Smooth muscle cell (in vitro differentiated cells): ENCODE measurements at regions not wholly inside any gene's neighbourhood (a gene's known extent, or its start where the extent isn't known, plus 50 kb on each side); places are given as distances from the start of the nearest gene placed in this dataset.

Experiments used
- DNase-seq: peaks from one replicate; lab custom pipeline; 2025; ENCODE audit not compliant: unreplicated experiment; lab: John Stamatoyannopoulos, UW
- H2AFZ ChIP-seq: fragments of 200-600 bp; sonication (generic); 2 replicates; pipeline ENCODE4 v1.6.0; 2016; ENCODE audit warnings: antibody characterized with exemption, low read depth, mild to moderate bottlenecking
- H3F3A ChIP-seq: fragments of 200-600 bp; sonication (generic); 2 replicates; pipeline ENCODE4 v1.6.0; 2017; ENCODE audit warnings: antibody characterized with exemption, low read depth
- H3K27ac ChIP-seq: fragments of 200-600 bp; sonication (generic); 2 replicates; pipeline ENCODE4 v1.5.1; 2016; ENCODE audit warnings: low read depth, mild to moderate bottlenecking
- H3K27me3 ChIP-seq: fragments of 200-600 bp; sonication (generic); 2 replicates; pipeline ENCODE4 v1.6.1; 2016; ENCODE audit warnings: low read depth, mild to moderate bottlenecking
- H3K36me3 ChIP-seq: fragments of 200-600 bp; sonication (generic); 2 replicates; pipeline ENCODE4 v1.5.1; 2016; ENCODE audit warnings: low read depth
- H3K4me1 ChIP-seq: fragments of 200-600 bp; sonication (generic); 2 replicates; pipeline ENCODE4 v1.5.1; 2016; ENCODE audit warnings: low read depth
- H3K4me2 ChIP-seq: fragments of 200-600 bp; sonication (generic); 2 replicates; pipeline ENCODE4 v1.6.0; 2016; ENCODE audit warnings: mild to moderate bottlenecking
- H3K4me3 ChIP-seq: fragments of 200-600 bp; sonication (generic); 2 replicates; pipeline ENCODE4 v1.5.1; 2016; ENCODE audit warnings: mild to moderate bottlenecking
- H3K79me2 ChIP-seq: fragments of 200-600 bp; sonication (generic); 2 replicates; pipeline ENCODE4 v1.6.0; 2016; ENCODE audit warnings: low read depth, mild to moderate bottlenecking
- H3K9ac ChIP-seq: fragments of 200-600 bp; sonication (generic); 2 replicates; pipeline ENCODE4 v1.6.0; 2016; ENCODE audit warnings: low read depth
- H3K9me3 ChIP-seq: fragments of 200-600 bp; sonication (generic); replicated peaks from 2 replicates; pipeline ENCODE4 v1.5.1; 2016; ENCODE audit warnings: low read depth
- H4K20me1 ChIP-seq: fragments of 200-600 bp; sonication (generic); 2 replicates; pipeline ENCODE4 v1.6.0; 2016; ENCODE audit warnings: low read depth
- CTCF ChIP-seq: fragments of 200-600 bp; sonication (generic); IDR thresholded peaks from 2 replicates; pipeline ENCODE4 v1.5.1; 2017; ENCODE audit warnings: borderline replicate concordance, mild to moderate bottlenecking, antibody characterized with exemption; ENCODE audit not compliant: insufficient read depth, poor library complexity, severe bottlenecking
- WGBS: methylation state at CpG from one replicate; pipeline ENCODE4 v1.1.7; 2016; ENCODE audit warnings: low lambda C conversion rate; 5-methylcytosine and 5-hydroxymethylcytosine counted together

- Histone ChIP-seq H3F3A (no peaks in the 10 kb centered on the region), H3K27ac (no peak overlapping the region), H3K4me2 (no peak overlapping the region), H2AFZ (no peak overlapping the region), H3K4me1 (no peaks in the 10 kb centered on the region), H3K79me2 (no peaks in the 10 kb centered on the region), H3K4me3 (no peak overlapping the region), H3K9ac (no peak overlapping the region), H3K27me3 (no peaks in the 10 kb centered on the region), H3K36me3 (no peaks in the 10 kb centered on the region), H3K9me3 (no peaks in the 10 kb centered on the region), H4K20me1 (no peaks in the 10 kb centered on the region)
- no peak for TF ChIP-seq CTCF
- no peak for DNase-seq
- WGBS = 97% methylated on average over 8 of the region's 8 CpGs
These were observed 165.0 kb upstream of the ERCC6L2 start for GRCh38 chr9:95710446-95710845.

GRCh38 chr9:95696701-95697100 is 178.8 kb upstream of the ERCC6L2 start:
- no peaks in the 10 kb centered on the region for H3K79me2 ChIP-seq
- no peak overlapping the region for H3K9ac ChIP-seq
- H3K4me3 ChIP-seq = no peak overlapping the region
- no peak overlapping the region for H2AFZ ChIP-seq
- WGBS = 93% methylated on average over 1 of the region's 1 CpG
- no peak for TF ChIP-seq CTCF
- no peaks in the 10 kb centered on the region for H4K20me1 ChIP-seq
- no peaks in the 10 kb centered on the region for H3F3A ChIP-seq
- no peaks in the 10 kb centered on the region for H3K4me1 ChIP-seq
- no peaks in the 10 kb centered on the region for H3K27me3 ChIP-seq
- H3K4me2 ChIP-seq = no peak overlapping the region
- H3K9me3 ChIP-seq = no peaks in the 10 kb centered on the region
- no peak overlapping the region for H3K27ac ChIP-seq
- no peaks in the 10 kb centered on the region for H3K36me3 ChIP-seq
- DNase-seq = no peak

- no peaks in the 10 kb centered on the region for H3K36me3 ChIP-seq
- 87% methylated on average over 4 of the region's 4 CpGs for WGBS
- no peak overlapping the region for H2AFZ ChIP-seq
- H3K9ac ChIP-seq = no peak overlapping the region
- H3K4me1 ChIP-seq = peaks cover 6% of the 10 kb centered on the region
- H3K4me3 ChIP-seq = no peak overlapping the region
- H3F3A ChIP-seq = no peaks in the 10 kb centered on the region
- no peaks in the 10 kb centered on the region for H4K20me1 ChIP-seq
- no peak for TF ChIP-seq CTCF
- no peak overlapping the region for H3K4me2 ChIP-seq
- no peaks in the 10 kb centered on the region for H3K79me2 ChIP-seq
- no peaks in the 10 kb centered on the region for H3K9me3 ChIP-seq
- H3K27ac ChIP-seq = no peak overlapping the region
- no peaks in the 10 kb centered on the region for H3K27me3 ChIP-seq
- DNase-seq = no peak
These were observed 174.7 kb upstream of the PTCH1 start for GRCh38 chr9:95691435-95691834.

- H2AFZ ChIP-seq = no peak overlapping the region
- no peaks in the 10 kb centered on the region for H3K79me2 ChIP-seq
- WGBS = 91% methylated on average over 2 of the region's 2 CpGs
- TF ChIP-seq CTCF = no peak
- no peak overlapping the region for H3K4me2 ChIP-seq
- H3K9ac ChIP-seq = no peak overlapping the region
- H3K27ac ChIP-seq = no peak overlapping the region
- H3K4me3 ChIP-seq = no peak overlapping the region
- no peaks in the 10 kb centered on the region for H3F3A ChIP-seq
- H3K27me3 ChIP-seq = no peaks in the 10 kb centered on the region
- H4K20me1 ChIP-seq = no peaks in the 10 kb centered on the region
- no peaks in the 10 kb centered on the region for H3K36me3 ChIP-seq
- no peaks in the 10 kb centered on the region for H3K9me3 ChIP-seq
- no peak for DNase-seq
- H3K4me1 ChIP-seq = peaks cover 6% of the 10 kb centered on the region
These were observed 172.9 kb upstream of the PTCH1 start for GRCh38 chr9:95689669-95690068.
